ENCODE measurements at regions not wholly inside any gene's neighbourhood (a gene's known extent, or its start where the extent isn't known, plus 50 kb on each side); places are given as distances from the start of the nearest gene placed in this dataset.

DNA sequence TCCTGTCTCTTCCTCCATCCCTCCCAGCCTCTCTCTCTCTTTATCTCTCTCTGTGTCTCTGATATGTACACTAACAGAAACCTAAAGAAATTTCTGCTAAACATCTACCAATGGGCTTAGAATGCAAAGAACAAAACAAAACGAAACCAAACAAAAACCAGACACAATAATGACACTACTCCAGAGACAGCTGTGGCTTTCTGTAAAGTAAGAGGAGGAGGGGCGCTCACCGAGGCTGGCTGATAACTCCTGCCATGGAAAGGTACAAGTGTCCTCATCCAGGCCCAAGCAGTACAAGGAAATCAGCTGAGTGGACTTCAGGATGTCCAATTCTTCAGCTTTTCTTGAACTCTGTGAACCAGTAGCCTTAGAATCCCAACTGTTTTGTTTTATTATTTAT lies 70.4 kb upstream of the FZD8 start:
- no peak for ATAC-seq
- H3K27ac ChIP-seq (ENCODE audit: low read length), result no peak overlapping the region
- H3K27me3 ChIP-seq (ENCODE audit: control insufficient read depth, insufficient read depth, low read length), result no peaks in the 10 kb centered on the region
- no peaks in the 10 kb centered on the region for H3K36me3 ChIP-seq (ENCODE audit: control insufficient read depth, insufficient read depth, low read length)
- no peaks in the 10 kb centered on the region for H3K4me1 Mint-ChIP-seq
- DNase-seq, result no peak
- 88% methylated on average over 2 of the region's 3 CpGs for WGBS (ENCODE audit: insufficient coverage)
- H3K9me3 ChIP-seq (ENCODE audit: control insufficient read depth, insufficient read depth, low read length), result peaks cover 3% of the 10 kb centered on the region
- intact Hi-C loops (cut with micrococcal nuclease), result no loop called here
- H3K27ac Mint-ChIP-seq, result no peak overlapping the region
- H3K27me3 Mint-ChIP-seq (ENCODE audit: low read depth in 2 of 2), result no peaks in the 10 kb centered on the region
- no peaks in the 10 kb centered on the region for H3K4me1 ChIP-seq (ENCODE audit: control insufficient read depth, insufficient read depth, low read length)
- peaks cover 2 to 9% of the 10 kb centered on the region in 2 donors for H3K9me3 Mint-ChIP-seq
- TF ChIP-seq, protein P1, sequence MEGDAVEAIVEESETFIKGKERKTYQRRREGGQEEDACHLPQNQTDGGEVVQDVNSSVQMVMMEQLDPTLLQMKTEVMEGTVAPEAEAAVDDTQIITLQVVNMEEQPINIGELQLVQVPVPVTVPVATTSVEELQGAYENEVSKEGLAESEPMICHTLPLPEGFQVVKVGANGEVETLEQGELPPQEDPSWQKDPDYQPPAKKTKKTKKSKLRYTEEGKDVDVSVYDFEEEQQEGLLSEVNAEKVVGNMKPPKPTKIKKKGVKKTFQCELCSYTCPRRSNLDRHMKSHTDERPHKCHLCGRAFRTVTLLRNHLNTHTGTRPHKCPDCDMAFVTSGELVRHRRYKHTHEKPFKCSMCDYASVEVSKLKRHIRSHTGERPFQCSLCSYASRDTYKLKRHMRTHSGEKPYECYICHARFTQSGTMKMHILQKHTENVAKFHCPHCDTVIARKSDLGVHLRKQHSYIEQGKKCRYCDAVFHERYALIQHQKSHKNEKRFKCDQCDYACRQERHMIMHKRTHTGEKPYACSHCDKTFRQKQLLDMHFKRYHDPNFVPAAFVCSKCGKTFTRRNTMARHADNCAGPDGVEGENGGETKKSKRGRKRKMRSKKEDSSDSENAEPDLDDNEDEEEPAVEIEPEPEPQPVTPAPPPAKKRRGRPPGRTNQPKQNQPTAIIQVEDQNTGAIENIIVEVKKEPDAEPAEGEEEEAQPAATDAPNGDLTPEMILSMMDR (IDR thresholded peaks at IDR 0.05), result no peak
- H3K4me3 ChIP-seq (ENCODE audit: low read length), result no peak overlapping the region
- no peak overlapping the region for H3K4me3 Mint-ChIP-seq
- H3K36me3 Mint-ChIP-seq, result no peaks in the 10 kb centered on the region

DNA sequence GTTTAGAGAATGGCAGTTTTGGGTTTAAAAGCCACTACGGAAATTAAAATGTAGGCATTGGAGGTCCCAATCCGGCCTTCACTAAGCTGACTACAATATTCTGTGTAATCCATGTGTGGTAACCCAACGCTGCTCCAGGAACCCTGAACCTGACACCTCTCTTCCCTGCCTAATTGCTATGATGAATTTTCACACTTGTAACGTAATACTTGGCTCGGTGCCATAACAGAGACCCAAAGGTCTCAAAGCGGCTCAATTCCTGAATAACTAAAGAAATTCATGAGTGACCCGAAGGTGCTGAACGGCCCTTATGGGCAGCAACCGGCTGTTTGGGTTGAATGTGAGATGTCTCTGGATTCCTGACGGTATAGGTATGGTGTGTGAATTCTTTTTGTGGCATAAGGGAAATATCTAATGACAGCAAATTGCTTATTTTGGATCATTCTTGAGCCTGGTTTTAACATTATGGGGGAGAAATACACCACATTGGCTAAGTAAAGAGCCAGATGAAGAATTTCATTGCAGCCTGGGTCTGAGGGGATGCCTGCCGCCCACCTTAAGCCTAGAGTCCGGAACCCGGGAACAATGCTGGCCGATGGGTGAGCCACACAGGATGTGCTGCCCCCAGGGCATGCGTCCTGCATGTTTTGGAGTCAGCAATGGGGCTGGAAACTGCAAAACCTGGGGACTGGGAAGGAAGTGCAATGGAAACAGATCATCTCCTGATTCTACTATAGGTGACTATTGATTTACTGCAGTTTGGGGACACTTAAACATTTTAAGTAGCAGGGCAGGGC lies 69.7 kb upstream of the FZD8 start:
- intact Hi-C loops (cut with micrococcal nuclease), result no loop called here
- Mint-ChIP-seq H3K36me3 (no peaks in the 10 kb centered on the region), H3K4me1 (no peaks in the 10 kb centered on the region), H3K27me3 (ENCODE audit: low read depth in 2 of 2) (no peaks in the 10 kb centered on the region), H3K27ac (no peak overlapping the region), H3K4me3 (no peak overlapping the region), H3K9me3 (peaks cover 2 to 9% of the 10 kb centered on the region in 2 donors)
- no peak for DNase-seq
- TF ChIP-seq, protein P1 (IDR thresholded peaks at IDR 0.05), result no peak
- Histone ChIP-seq H3K4me1 (ENCODE audit: control insufficient read depth, insufficient read depth, low read length) (no peaks in the 10 kb centered on the region), H3K4me3 (ENCODE audit: low read length) (no peak overlapping the region), H3K27me3 (ENCODE audit: control insufficient read depth, insufficient read depth, low read length) (no peaks in the 10 kb centered on the region), H3K36me3 (ENCODE audit: control insufficient read depth, insufficient read depth, low read length) (no peaks in the 10 kb centered on the region), H3K9me3 (ENCODE audit: control insufficient read depth, insufficient read depth, low read length) (peaks cover 3% of the 10 kb centered on the region), H3K27ac (ENCODE audit: low read length) (no peak overlapping the region)
- no peak for ATAC-seq
- WGBS (ENCODE audit: insufficient coverage), result 85% methylated on average over 15 of the region's 15 CpGs

DNA sequence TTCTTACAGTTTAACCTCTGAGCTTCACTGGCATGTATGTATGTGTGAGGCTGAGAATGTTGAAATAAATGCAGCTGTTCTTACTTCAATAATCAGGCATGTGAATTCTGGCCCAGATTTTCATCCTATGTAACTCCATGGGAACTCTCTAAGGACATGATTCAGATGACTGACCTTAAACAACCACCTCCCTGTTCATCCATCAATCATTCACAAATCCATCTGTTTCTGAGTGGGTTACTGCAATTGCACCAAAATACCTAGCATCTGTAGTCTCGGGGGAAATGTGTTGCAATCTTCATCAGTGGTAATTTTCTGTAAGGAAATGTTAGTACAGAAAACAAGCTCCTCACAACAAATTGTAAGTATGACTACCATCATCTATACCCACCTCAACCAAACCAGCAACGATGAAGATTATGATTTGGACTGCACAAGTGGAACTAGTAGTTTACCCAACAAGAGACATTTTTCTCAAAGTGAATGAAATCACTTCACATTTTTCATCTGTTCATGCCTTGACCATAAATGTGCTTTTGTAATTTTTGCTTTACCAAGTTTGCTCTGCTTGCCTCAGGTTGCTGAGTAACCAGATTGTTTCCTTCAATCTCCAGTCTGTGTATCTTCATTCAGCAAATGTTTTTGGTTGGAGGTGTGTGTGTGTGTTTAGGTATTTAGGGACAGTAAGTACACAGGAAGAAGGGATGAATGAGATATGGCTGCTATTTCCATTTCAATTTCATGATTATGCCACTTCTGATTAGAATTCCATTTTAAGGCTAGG lies 65.7 kb upstream of the FZD8 start:
- ATAC-seq, result no peak
- WGBS (ENCODE audit: insufficient coverage), result 91% methylated on average over 1 of the region's 2 CpGs
- intact Hi-C loops (cut with micrococcal nuclease), result no loop called here

More for the DNA sequence above, 65.7 kb upstream of the FZD8 start:
- H3K9me3 Mint-ChIP-seq, result peaks cover 2 to 6% of the 10 kb centered on the region in 2 donors
- no peak overlapping the region for H3K27ac ChIP-seq (ENCODE audit: low read length)
- H3K4me3 Mint-ChIP-seq, result no peak overlapping the region
- no peaks in the 10 kb centered on the region for H3K27me3 ChIP-seq (ENCODE audit: control insufficient read depth, insufficient read depth, low read length)
- no peaks in the 10 kb centered on the region for H3K36me3 Mint-ChIP-seq
- no peak overlapping the region for H3K4me3 ChIP-seq (ENCODE audit: low read length)
- no peaks in the 10 kb centered on the region for H3K36me3 ChIP-seq (ENCODE audit: control insufficient read depth, insufficient read depth, low read length)
- TF ChIP-seq, protein P1 (IDR thresholded peaks at IDR 0.05), result no peak
- no peaks in the 10 kb centered on the region for H3K9me3 ChIP-seq (ENCODE audit: control insufficient read depth, insufficient read depth, low read length)
- no peaks in the 10 kb centered on the region for H3K27me3 Mint-ChIP-seq (ENCODE audit: low read depth in 2 of 2)
- no peak for DNase-seq
- H3K27ac Mint-ChIP-seq, result no peak overlapping the region
- H3K4me1 ChIP-seq (ENCODE audit: control insufficient read depth, insufficient read depth, low read length), result no peaks in the 10 kb centered on the region
- no peaks in the 10 kb centered on the region for H3K4me1 Mint-ChIP-seq

All from natural killer cell (primary cell).